ENCODE measurements at regions not wholly inside any gene's neighbourhood (a gene's known extent, or its start where the extent isn't known, plus 50 kb on each side); places are given as distances from the start of the nearest gene placed in this dataset.

GRCh38 chr3:76820481-76820880 lies 219.4 kb upstream of the ROBO2 start:
- Mint-ChIP-seq H3K4me3 (no peak overlapping the region), H3K27me3 (no peaks in the 10 kb centered on the region), H3K27ac (no peak overlapping the region), H3K9me3 (peaks cover 0 to 16% of the 10 kb centered on the region in 2 donors), H3K4me1 (ENCODE audit: low read depth in 2 of 2) (no peaks in the 10 kb centered on the region), H3K36me3 (ENCODE audit: insufficient read depth) (no peaks in the 10 kb centered on the region)
- ATAC-seq (replicated peaks) = no peak
- no peak for DNase-seq

GRCh38 chr3:76824658-76825240 lies 215.2 kb upstream of the ROBO2 start:
- Mint-ChIP-seq H3K4me3 (no peak overlapping the region), H3K9me3 (peaks cover 8 to 10% of the 10 kb centered on the region in 2 donors), H3K27ac (no peak overlapping the region), H3K27me3 (no peaks in the 10 kb centered on the region), H3K36me3 (ENCODE audit: insufficient read depth) (no peaks in the 10 kb centered on the region), H3K4me1 (ENCODE audit: low read depth in 2 of 2) (no peaks in the 10 kb centered on the region)
- DNase-seq (no peak), ATAC-seq (replicated peaks) (no peak)

GRCh38 chr3:76826861-76827260 lies 213.0 kb upstream of the ROBO2 start:
- H3K27me3 Mint-ChIP-seq = no peaks in the 10 kb centered on the region
- H3K27ac Mint-ChIP-seq = no peak overlapping the region
- no peak overlapping the region for H3K4me3 Mint-ChIP-seq
- ATAC-seq (replicated peaks) = no peak
- no peaks in the 10 kb centered on the region for H3K36me3 Mint-ChIP-seq (ENCODE audit: insufficient read depth)
- no peaks in the 10 kb centered on the region for H3K4me1 Mint-ChIP-seq (ENCODE audit: low read depth in 2 of 2)
- peaks cover 11 to 16% of the 10 kb centered on the region in 2 donors for H3K9me3 Mint-ChIP-seq
- DNase-seq = no peak

- ATAC-seq (replicated peaks) (no peak), DNase-seq (no peak)
- Mint-ChIP-seq H3K4me1 (ENCODE audit: low read depth in 2 of 2) (no peaks in the 10 kb centered on the region), H3K27me3 (no peaks in the 10 kb centered on the region), H3K36me3 (ENCODE audit: insufficient read depth) (no peaks in the 10 kb centered on the region), H3K27ac (no peak overlapping the region), H3K9me3 (peaks cover 11 to 23% of the 10 kb centered on the region in 2 donors), H3K4me3 (no peak overlapping the region)
Measured at GRCh38 chr3:76827701-76828226, 212.1 kb upstream of the ROBO2 start.

- DNase-seq (no peak), ATAC-seq (replicated peaks) (no peak)
- Mint-ChIP-seq H3K4me3 (no peak overlapping the region), H3K9me3 (peaks cover 8 to 33% of the 10 kb centered on the region in 2 donors), H3K36me3 (ENCODE audit: insufficient read depth) (no peaks in the 10 kb centered on the region), H3K27me3 (no peaks in the 10 kb centered on the region), H3K4me1 (ENCODE audit: low read depth in 2 of 2) (no peaks in the 10 kb centered on the region), H3K27ac (no peak overlapping the region)
Measured at GRCh38 chr3:76834657-76835056, 205.2 kb upstream of the ROBO2 start.

- DNase-seq = no peak
- Mint-ChIP-seq H3K27me3 (no peaks in the 10 kb centered on the region), H3K4me3 (no peak overlapping the region), H3K27ac (no peak overlapping the region), H3K4me1 (ENCODE audit: low read depth in 2 of 2) (no peaks in the 10 kb centered on the region), H3K36me3 (ENCODE audit: insufficient read depth) (no peaks in the 10 kb centered on the region), H3K9me3 (peaks cover 3 to 18% of the 10 kb centered on the region in 2 donors)
- ATAC-seq (replicated peaks) = no peak
Measured at GRCh38 chr3:76841747-76842146, 198.2 kb upstream of the ROBO2 start.

- no peak overlapping the region for H3K4me3 Mint-ChIP-seq
- no peaks in the 10 kb centered on the region for H3K36me3 Mint-ChIP-seq (ENCODE audit: insufficient read depth)
- DNase-seq (no peak), ATAC-seq (replicated peaks) (no peak)
- H3K9me3 Mint-ChIP-seq = peaks cover 3 to 18% of the 10 kb centered on the region in 2 donors
- no peaks in the 10 kb centered on the region for H3K27me3 Mint-ChIP-seq
- no peak overlapping the region for H3K27ac Mint-ChIP-seq
- H3K4me1 Mint-ChIP-seq (ENCODE audit: low read depth in 2 of 2) = no peaks in the 10 kb centered on the region
Measured at GRCh38 chr3:76842216-76842615, 197.7 kb upstream of the ROBO2 start.

- DNase-seq = no peak
- no peak for ATAC-seq (replicated peaks)
- H3K36me3 Mint-ChIP-seq (ENCODE audit: insufficient read depth) = peaks cover 2% of the 10 kb centered on the region
- no peak overlapping the region for H3K4me3 Mint-ChIP-seq
- H3K9me3 Mint-ChIP-seq = peaks cover 7 to 23% of the 10 kb centered on the region in 2 donors
- H3K27ac Mint-ChIP-seq = no peak overlapping the region
- no peaks in the 10 kb centered on the region for H3K27me3 Mint-ChIP-seq
- no peaks in the 10 kb centered on the region for H3K4me1 Mint-ChIP-seq (ENCODE audit: low read depth in 2 of 2)
Measured at GRCh38 chr3:76855451-76855850, 184.4 kb upstream of the ROBO2 start.

GRCh38 chr3:76859596-76859995 lies 180.3 kb upstream of the ROBO2 start:
- Mint-ChIP-seq H3K4me1 (ENCODE audit: low read depth in 2 of 2) (no peaks in the 10 kb centered on the region), H3K27ac (no peak overlapping the region), H3K27me3 (no peaks in the 10 kb centered on the region), H3K9me3 (peaks cover 17 to 37% of the 10 kb centered on the region in 2 donors), H3K4me3 (no peak overlapping the region), H3K36me3 (ENCODE audit: insufficient read depth) (peaks cover 2% of the 10 kb centered on the region)
- DNase-seq = no peak
- ATAC-seq (replicated peaks) = no peak

- Mint-ChIP-seq H3K4me1 (ENCODE audit: low read depth in 2 of 2) (no peaks in the 10 kb centered on the region), H3K27ac (no peak overlapping the region), H3K4me3 (no peak overlapping the region), H3K9me3 (peaks cover 14 to 20% of the 10 kb centered on the region in 2 donors), H3K27me3 (no peaks in the 10 kb centered on the region), H3K36me3 (ENCODE audit: insufficient read depth) (peaks cover 2% of the 10 kb centered on the region)
- DNase-seq = no peak
- no peak for ATAC-seq (replicated peaks)
Measured at GRCh38 chr3:76864355-76864754, 175.5 kb upstream of the ROBO2 start.

- ATAC-seq (replicated peaks) (no peak), DNase-seq (no peak)
- Mint-ChIP-seq H3K27me3 (no peaks in the 10 kb centered on the region), H3K27ac (no peak overlapping the region), H3K4me3 (no peak overlapping the region), H3K36me3 (ENCODE audit: insufficient read depth) (no peaks in the 10 kb centered on the region), H3K4me1 (ENCODE audit: low read depth in 2 of 2) (no peaks in the 10 kb centered on the region), H3K9me3 (peaks cover 0 to 5% of the 10 kb centered on the region in 2 donors)
Measured at GRCh38 chr3:76866729-76867408, 173.0 kb upstream of the ROBO2 start.

- H3K4me3 Mint-ChIP-seq = no peak overlapping the region
- ATAC-seq (replicated peaks) = no peak
- H3K4me1 Mint-ChIP-seq (ENCODE audit: low read depth in 2 of 2) = no peaks in the 10 kb centered on the region
- H3K9me3 Mint-ChIP-seq = no peaks in the 10 kb centered on the region
- no peak for DNase-seq
- H3K27ac Mint-ChIP-seq = no peak overlapping the region
- no peaks in the 10 kb centered on the region for H3K36me3 Mint-ChIP-seq (ENCODE audit: insufficient read depth)
- H3K27me3 Mint-ChIP-seq = no peaks in the 10 kb centered on the region
Measured at GRCh38 chr3:76869726-76870384, 170.0 kb upstream of the ROBO2 start.

- Mint-ChIP-seq H3K36me3 (ENCODE audit: insufficient read depth) (no peaks in the 10 kb centered on the region), H3K4me1 (ENCODE audit: low read depth in 2 of 2) (no peaks in the 10 kb centered on the region), H3K27ac (no peak overlapping the region), H3K27me3 (no peaks in the 10 kb centered on the region), H3K4me3 (no peak overlapping the region), H3K9me3 (no peaks in the 10 kb centered on the region)
- no peak for DNase-seq
- ATAC-seq (replicated peaks) = no peak
Measured at GRCh38 chr3:76871655-76872054, 168.2 kb upstream of the ROBO2 start.

GRCh38 chr3:76872999-76873398 lies 166.9 kb upstream of the ROBO2 start:
- ATAC-seq (replicated peaks) (no peak), DNase-seq (no peak)
- Mint-ChIP-seq H3K9me3 (no peaks in the 10 kb centered on the region), H3K36me3 (ENCODE audit: insufficient read depth) (no peaks in the 10 kb centered on the region), H3K4me1 (ENCODE audit: low read depth in 2 of 2) (no peaks in the 10 kb centered on the region), H3K4me3 (no peak overlapping the region), H3K27ac (no peak overlapping the region), H3K27me3 (no peaks in the 10 kb centered on the region)
